Transverse colon (tissue), 4 donors: ENCODE measurements at regions not wholly inside any gene's neighbourhood (a gene's known extent, or its start where the extent isn't known, plus 50 kb on each side); places are given as distances from the start of the nearest gene placed in this dataset.
"Not testable (repeated sequence)": the region's sequence is repeated elsewhere in the genome, so short reads cannot be mapped to it uniquely, and the experiment has no call there.

Experiments
- DNase-seq: peaks from one replicate; pipeline ENCODE4 v3.0.0-alpha.2; 2019
- H3K27ac ChIP-seq, 4 donors: fragments of 200-600 bp; sonication (generic); 2 replicates each; pipeline ENCODE4 v1.5.1; 2016 to 2018; ENCODE audit warnings: inconsistent platforms in 4 of 4
- H3K27me3 ChIP-seq: fragments of 200-600 bp; sonication (generic); 2 replicates; pipeline ENCODE4 v1.5.1; 2017; ENCODE audit warnings: inconsistent platforms
- H3K36me3 ChIP-seq, 4 donors: fragments of 200-600 bp; sonication (generic); 2 replicates each; pipeline ENCODE4 v1.5.1; 2017 to 2019; ENCODE audit warnings: inconsistent platforms in 4 of 4
- H3K4me1 ChIP-seq, 4 donors: fragments of 200-600 bp; sonication (generic); 2 replicates each; pipeline ENCODE4 v1.5.1; 2017 to 2020; ENCODE audit warnings: inconsistent platforms in 4 of 4
- H3K4me3 ChIP-seq, 4 donors: fragments of 200-600 bp; sonication (generic); 1 replicate in 1 of 4; 2 replicates in 3 of 4; pipeline versions ENCODE4 v1.5.1 to v1.6.1; 2017 to 2019; ENCODE audit warnings: inconsistent platforms in 4 of 4
- H3K9me3 ChIP-seq, 2 donors: fragments of 200-600 bp; sonication (generic); 2 replicates each; pipeline ENCODE4 v1.5.1; 2017 to 2019; ENCODE audit warnings: inconsistent platforms in 2 of 2
- EP300 ChIP-seq: sonication (generic); formaldehyde crosslinking; IDR thresholded peaks from one replicate; pipeline ENCODE4 v1.6.1; 2017; ENCODE audit warnings: antibody characterized with exemption, low read depth
- POLR2A ChIP-seq: fragments of 450-650 bp; IDR thresholded peaks from one replicate; pipeline ENCODE4 v1.6.1; 2016; ENCODE audit warnings: antibody characterized with exemption, mild to moderate bottlenecking, moderate library complexity
- POLR2AphosphoS5 ChIP-seq, 3 donors: sonication (generic); formaldehyde crosslinking; IDR thresholded peaks; one replicate each; pipeline ENCODE4 v1.6.1; 2016; ENCODE audit warnings: antibody characterized with exemption in 3 of 3
- WGBS, 2 donors: methylation state at CpG; one replicate each; pipeline ENCODE4 v1.1.5; 2018; ENCODE audit warnings: low coverage in 1 of 2; 5-methylcytosine and 5-hydroxymethylcytosine counted together
- in situ Hi-C, 4 donors: fragments of 200-750 bp; cut with MboI; loops; one replicate each; pipeline versions ENCODE4 v1.15.0 to v1.15.1; 2017; ENCODE audit warnings: low sequenced_read_pairs in 3 of 4, low pct_ligation_motif_present in 1 of 4, low pct_unique_long_range_greater_than_20kb in 1 of 4
- intact Hi-C: fragments of 100-400 bp; cut with DNase I; formaldehyde crosslinking; loops from one replicate; pipeline ENCODE4 v1.15.1; 2023; ENCODE audit warnings: low total_unique reads
- TF ChIP-seq, protein P1 (sequence below), 5 experiments: fragments of 200-600 bp in 3 of 5; fragments of 450-650 bp in 2 of 5; sonication (generic) in 3 of 5; IDR thresholded peaks; 1 replicate in 2 of 5; 2 replicates in 3 of 5; pipeline ENCODE4 v1.5.1; 2016 to 2017; ENCODE audit warnings: antibody characterized with exemption in 5 of 5, inconsistent platforms in 3 of 5, mild to moderate bottlenecking in 2 of 5, moderate library complexity in 1 of 5

GRCh38 chr13:104608331-104608730, 1542.1 kb upstream of the SLC10A2 start:
- DNase-seq, result no peak
- H3K27ac ChIP-seq, result no peak overlapping the region
- H3K36me3 ChIP-seq, result no peaks in the 10 kb centered on the region
- no peaks in the 10 kb centered on the region for H3K9me3 ChIP-seq
- H3K27me3 ChIP-seq, result no peaks in the 10 kb centered on the region
- no peak for TF ChIP-seq EP300
- TF ChIP-seq POLR2AphosphoS5 (IDR thresholded peaks at IDR 0.05), result no peak
- TF ChIP-seq POLR2A, result no peak
- TF ChIP-seq, protein P1, sequence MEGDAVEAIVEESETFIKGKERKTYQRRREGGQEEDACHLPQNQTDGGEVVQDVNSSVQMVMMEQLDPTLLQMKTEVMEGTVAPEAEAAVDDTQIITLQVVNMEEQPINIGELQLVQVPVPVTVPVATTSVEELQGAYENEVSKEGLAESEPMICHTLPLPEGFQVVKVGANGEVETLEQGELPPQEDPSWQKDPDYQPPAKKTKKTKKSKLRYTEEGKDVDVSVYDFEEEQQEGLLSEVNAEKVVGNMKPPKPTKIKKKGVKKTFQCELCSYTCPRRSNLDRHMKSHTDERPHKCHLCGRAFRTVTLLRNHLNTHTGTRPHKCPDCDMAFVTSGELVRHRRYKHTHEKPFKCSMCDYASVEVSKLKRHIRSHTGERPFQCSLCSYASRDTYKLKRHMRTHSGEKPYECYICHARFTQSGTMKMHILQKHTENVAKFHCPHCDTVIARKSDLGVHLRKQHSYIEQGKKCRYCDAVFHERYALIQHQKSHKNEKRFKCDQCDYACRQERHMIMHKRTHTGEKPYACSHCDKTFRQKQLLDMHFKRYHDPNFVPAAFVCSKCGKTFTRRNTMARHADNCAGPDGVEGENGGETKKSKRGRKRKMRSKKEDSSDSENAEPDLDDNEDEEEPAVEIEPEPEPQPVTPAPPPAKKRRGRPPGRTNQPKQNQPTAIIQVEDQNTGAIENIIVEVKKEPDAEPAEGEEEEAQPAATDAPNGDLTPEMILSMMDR (IDR thresholded peaks at IDR 0.05), result no peak
- no peak overlapping the region for H3K4me3 ChIP-seq
- no peaks in the 10 kb centered on the region for H3K4me1 ChIP-seq
- WGBS, 2 donors, result 77 to 90% methylated on average over 2 of the region's 2 CpGs
- in situ Hi-C loops (no loop called here), intact Hi-C loops (no loop called here)

GRCh38 chr13:104605435-104605834, 1539.2 kb upstream of the SLC10A2 start:
- 86 to 92% methylated on average over 5 to 7 of the region's 7 CpGs for WGBS, 2 donors
- H3K4me3 ChIP-seq, DNase-seq, H3K36me3 ChIP-seq, in situ Hi-C loops, intact Hi-C loops, H3K27ac ChIP-seq, H3K4me1 ChIP-seq, H3K27me3 ChIP-seq, H3K9me3 ChIP-seq: not testable (repeated sequence)

DNA sequence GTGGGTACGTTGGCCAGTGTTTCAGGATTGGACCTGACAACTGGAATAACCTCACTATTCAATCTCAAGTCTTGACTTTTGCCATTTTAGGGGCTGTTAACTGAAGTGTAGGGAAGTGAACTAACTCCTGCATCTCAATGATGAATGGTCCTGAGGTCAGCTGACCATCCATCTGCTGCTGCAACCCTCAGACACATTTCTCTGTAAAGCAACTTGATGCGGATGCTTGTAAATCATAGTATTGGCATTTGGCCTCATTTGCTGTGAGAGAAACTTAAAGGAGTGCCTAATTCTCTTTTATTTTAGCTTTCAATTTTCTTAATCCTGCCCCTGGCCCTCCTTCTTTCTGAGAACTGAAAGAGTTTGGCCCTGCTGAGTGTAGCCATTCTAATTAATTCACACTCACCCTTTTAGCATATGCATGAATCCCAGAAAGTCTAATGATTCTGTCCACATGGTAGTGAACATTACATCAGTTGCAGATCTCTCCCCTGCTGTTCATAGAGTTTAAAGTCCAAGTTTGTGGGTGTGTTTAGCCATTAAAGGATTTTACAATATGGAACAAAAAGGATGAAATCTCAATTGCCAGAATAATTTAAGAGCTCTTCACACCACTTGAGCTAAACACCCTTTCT, 1531.4 kb upstream of the SLC10A2 start:
- no peaks in the 10 kb centered on the region for H3K9me3 ChIP-seq
- no peaks in the 10 kb centered on the region for H3K36me3 ChIP-seq
- TF ChIP-seq POLR2AphosphoS5 (IDR thresholded peaks at IDR 0.05) (no peak), POLR2A (no peak), EP300 (no peak)
- TF ChIP-seq, protein P1 (IDR thresholded peaks at IDR 0.05), result no peak
- no peak for DNase-seq
- H3K4me1 ChIP-seq, result peaks cover 0 to 16% (median 5%) of the 10 kb centered on the region in 4 donors
- intact Hi-C loops (no loop called here), in situ Hi-C loops (loop anchor here in 1 of 4 donors (25.0 kb wide), 1 partner anchor 1940 kb away; the partner anchor contains the start of gene EFNB2)
- WGBS, 2 donors, result 61 to 75% methylated on average over 2 of the region's 2 CpGs
- peak overlapping the region in 3 of 4 donors; percentile 20 to 41 (median 41) for H3K27ac ChIP-seq
- no peaks in the 10 kb centered on the region for H3K27me3 ChIP-seq
- no peak overlapping the region for H3K4me3 ChIP-seq

- Histone ChIP-seq H3K4me1 (peaks cover 0 to 16% (median 5%) of the 10 kb centered on the region in 4 donors), H3K27me3 (no peaks in the 10 kb centered on the region), H3K4me3 (no peak overlapping the region), H3K27ac (no peak overlapping the region), H3K36me3 (no peaks in the 10 kb centered on the region), H3K9me3 (no peaks in the 10 kb centered on the region)
- 17 to 49% methylated on average over 1 to 3 of the region's 3 CpGs for WGBS, 2 donors
- in situ Hi-C loops (loop anchor here in 1 of 4 donors (25.0 kb wide), 1 partner anchor 1942 kb away; the partner anchor contains the start of gene EFNB2), intact Hi-C loops (no loop called here)
- TF ChIP-seq POLR2AphosphoS5 (IDR thresholded peaks at IDR 0.05) (no peak), EP300 (no peak)
- no peak for DNase-seq
Measured at GRCh38 chr13:104595511-104595910, 1529.3 kb upstream of the SLC10A2 start.

- no peaks in the 10 kb centered on the region for H3K9me3 ChIP-seq
- intact Hi-C loops (no loop called here), in situ Hi-C loops (loop anchor here in 1 of 4 donors (25.0 kb wide), 1 partner anchor 1942 kb away; the partner anchor contains the start of gene EFNB2)
- H3K36me3 ChIP-seq, result no peaks in the 10 kb centered on the region
- H3K27ac ChIP-seq, result no peak overlapping the region
- peaks cover 0 to 16% (median 5%) of the 10 kb centered on the region in 4 donors for H3K4me1 ChIP-seq
- WGBS, 2 donors, result 78 to 88% methylated on average over 2 of the region's 2 CpGs
- TF ChIP-seq POLR2AphosphoS5 (IDR thresholded peaks at IDR 0.05) (no peak), EP300 (no peak), POLR2A (no peak)
- TF ChIP-seq, protein P1 (IDR thresholded peaks at IDR 0.05), result no peak
- DNase-seq, result no peak
- H3K4me3 ChIP-seq, result no peak overlapping the region
- H3K27me3 ChIP-seq, result no peaks in the 10 kb centered on the region
Measured at GRCh38 chr13:104594806-104595205, 1528.6 kb upstream of the SLC10A2 start.
